LNCAP (cell line): ENCODE measurements at regions not wholly inside any gene's neighbourhood (a gene's known extent, or its start where the extent isn't known, plus 50 kb on each side); places are given as distances from the start of the nearest gene placed in this dataset.

ENCODE experiments used
- CTCF ChIP-seq: fragments of 450-650 bp; IDR thresholded peaks from 2 replicates; pipeline ENCODE4 v1.5.1; 2017; ENCODE audit warnings: mild to moderate bottlenecking

- TF ChIP-seq CTCF = no peak
These were observed 424.0 kb upstream of the IRX4 start for GRCh38 chr5:2306711-2307110.

DNA sequence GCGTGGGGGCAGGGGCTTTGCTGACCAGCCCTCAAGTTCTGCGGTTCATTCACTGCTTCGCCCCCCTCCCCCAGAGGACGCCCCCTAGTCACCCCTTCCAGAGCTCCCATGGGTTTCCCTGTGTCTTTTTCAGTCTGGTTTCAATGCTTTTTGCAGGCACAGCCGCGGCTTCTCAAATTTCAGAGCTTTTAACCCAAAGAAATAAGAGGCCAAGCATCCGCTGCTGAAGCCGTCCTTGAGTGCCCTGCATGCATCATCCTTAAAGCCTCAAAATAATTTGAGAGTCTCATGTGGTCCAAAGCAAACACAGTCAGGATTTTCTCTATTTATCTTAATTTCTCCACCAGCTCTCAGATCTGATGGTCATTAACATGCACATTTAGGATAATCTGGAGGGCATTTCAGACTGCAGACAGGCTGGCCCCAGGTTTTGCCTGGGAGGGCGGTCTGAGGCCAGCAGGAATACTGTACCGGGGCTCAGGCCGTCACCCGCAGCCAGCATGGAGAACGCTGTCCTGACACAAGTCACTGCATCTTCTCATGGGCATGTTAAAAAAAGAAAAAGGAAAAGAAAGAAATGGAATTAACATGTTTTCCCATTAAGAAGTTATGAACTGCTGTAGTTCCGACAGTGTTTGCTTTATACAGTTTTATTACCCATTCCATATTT lies 420.8 kb upstream of the IRX4 start:
- TF ChIP-seq CTCF = no peak

GRCh38 chr5:2302169-2302568 lies 419.4 kb upstream of the IRX4 start:
- TF ChIP-seq CTCF = no peak

DNA sequence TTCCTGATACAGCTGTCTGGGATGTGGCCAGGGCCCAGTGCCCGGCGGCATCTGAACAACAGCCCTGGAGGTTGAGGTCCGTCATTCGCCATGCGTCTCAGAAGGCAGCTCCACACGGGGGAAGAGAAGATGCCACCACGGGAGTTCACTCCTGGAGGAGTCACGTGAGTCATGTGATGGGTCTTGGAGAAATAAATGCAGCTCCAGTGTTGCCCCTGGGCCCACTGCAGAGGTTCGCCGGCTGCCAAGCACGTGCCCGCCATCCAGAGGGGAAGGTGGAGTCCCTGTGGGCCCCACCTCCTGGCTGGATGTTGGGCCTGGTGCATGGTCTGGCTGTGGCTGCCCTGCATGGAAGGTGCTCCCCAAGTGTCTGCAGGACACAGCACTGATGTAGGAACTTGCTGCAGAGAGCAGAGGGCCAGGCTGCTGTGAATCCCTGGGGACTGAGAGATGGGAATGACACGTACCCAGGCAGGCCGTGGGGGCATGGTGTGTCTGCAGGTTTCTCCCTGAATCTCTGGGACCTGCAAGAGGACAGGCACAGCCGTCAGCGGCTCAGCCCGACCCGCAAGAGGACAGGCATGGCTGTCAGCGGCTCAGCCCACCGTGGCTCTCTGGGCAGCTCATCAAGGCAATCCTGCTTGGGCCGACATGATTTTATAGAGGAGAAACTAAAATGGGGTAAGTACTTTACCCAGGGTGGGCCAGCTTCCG lies 418.3 kb upstream of the IRX4 start:
- no peak for TF ChIP-seq CTCF

DNA sequence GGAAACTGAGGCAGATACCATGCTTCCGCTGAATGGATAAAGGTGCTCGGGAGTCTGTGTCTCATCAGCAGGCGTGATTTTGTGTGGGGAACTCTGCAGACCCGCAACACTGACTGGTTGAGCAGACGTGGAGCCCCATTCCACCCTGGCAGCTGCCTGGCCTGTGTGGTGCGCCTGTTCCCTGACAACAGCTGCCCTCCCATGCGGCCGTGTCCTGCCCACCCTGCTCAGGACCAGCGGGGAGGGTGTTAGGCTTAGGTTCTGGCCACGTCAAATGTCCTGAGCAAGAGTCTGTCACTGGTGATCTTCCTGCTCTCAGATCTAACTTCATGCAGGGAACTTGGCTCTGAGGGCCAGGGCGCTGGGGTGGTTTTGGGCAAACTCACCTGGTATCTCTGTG lies 417.7 kb upstream of the IRX4 start:
- no peak for TF ChIP-seq CTCF

- TF ChIP-seq CTCF = no peak; the same call in 1 of the 2 replicates
These were observed 416.9 kb upstream of the IRX4 start for GRCh38 chr5:2299388-2300220.

DNA sequence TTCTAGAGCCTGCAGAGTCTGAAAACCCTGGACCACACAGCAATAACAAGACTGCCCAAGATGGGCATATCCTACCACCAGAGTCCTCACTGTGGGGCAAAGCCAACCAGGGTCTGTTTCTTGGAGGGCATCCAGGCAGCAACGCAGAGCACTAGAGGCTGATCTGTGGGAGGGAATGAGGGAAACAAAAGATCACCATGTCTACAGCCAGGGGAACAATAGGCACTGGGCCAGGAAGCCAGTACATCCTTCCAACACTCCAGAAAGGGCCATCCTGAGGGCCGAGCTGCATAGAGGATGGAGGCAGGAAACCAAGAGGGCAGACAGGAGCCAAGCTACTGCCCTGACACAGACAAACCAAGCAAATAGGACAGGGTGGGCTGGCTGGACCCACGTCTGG lies 416.1 kb upstream of the IRX4 start:
- TF ChIP-seq CTCF = no peak
